ENCODE measurements at regions not wholly inside any gene's neighbourhood (a gene's known extent, or its start where the extent isn't known, plus 50 kb on each side); places are given as distances from the start of the nearest gene placed in this dataset.

DNA sequence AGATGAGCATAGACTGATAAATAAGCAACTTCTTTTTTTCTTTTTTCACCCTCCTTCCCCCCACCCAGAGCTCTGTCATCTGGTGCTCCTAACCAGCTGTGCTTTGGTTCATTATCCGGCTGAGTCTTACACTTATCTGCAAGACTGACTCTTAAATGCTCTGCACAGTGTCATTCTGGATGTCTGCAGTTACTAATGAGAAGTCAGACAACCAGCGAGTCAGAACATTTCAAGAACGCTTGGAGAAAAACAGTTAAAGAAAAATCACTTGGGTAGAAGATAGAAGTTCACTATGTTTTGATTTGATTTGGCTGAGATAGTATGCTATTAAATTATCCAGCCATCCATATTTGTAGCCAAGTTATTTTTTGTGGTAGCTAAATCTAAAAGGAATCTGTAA is 328.9 kb upstream of the PRICKLE1 start:
- TF ChIP-seq ZNF777 (tag by site-specific recombination; IDR thresholded peaks at IDR 0.05; ENCODE audit: borderline replicate concordance) (no peak), ZNF138 (tag by site-specific recombination; IDR thresholded peaks at IDR 0.05; ENCODE audit: borderline replicate concordance) (no peak)
